Hepatocyte (in vitro differentiated cells): ENCODE measurements at regions not wholly inside any gene's neighbourhood (a gene's known extent, or its start where the extent isn't known, plus 50 kb on each side); places are given as distances from the start of the nearest gene placed in this dataset.

Experiments used
- DNase-seq: peaks from one replicate; pipeline ENCODE4 v3.0.0-alpha.2; 2016; ENCODE audit warnings: low spot score
- H2AFZ ChIP-seq: fragments of 200-600 bp; sonication (generic); 2 replicates; pipeline ENCODE4 v1.6.0; 2016; ENCODE audit warnings: antibody characterized with exemption, mild to moderate bottlenecking
- H3K27ac ChIP-seq: fragments of 200-600 bp; sonication (generic); 2 replicates; pipeline ENCODE4 v1.5.1; 2016; ENCODE audit warnings: mild to moderate bottlenecking
- H3K27me3 ChIP-seq: fragments of 200-600 bp; sonication (generic); 2 replicates; pipeline ENCODE4 v1.6.1; 2016
- H3K36me3 ChIP-seq: fragments of 200-600 bp; sonication (generic); replicated peaks from 2 replicates; pipeline ENCODE4 v1.5.1; 2016; ENCODE audit warnings: low read depth; ENCODE audit not compliant: insufficient read depth
- H3K4me1 ChIP-seq: fragments of 200-600 bp; sonication (generic); 2 replicates; pipeline ENCODE4 v1.5.1; 2016; ENCODE audit warnings: mild to moderate bottlenecking, moderate library complexity; ENCODE audit not compliant: insufficient read depth
- H3K4me2 ChIP-seq: fragments of 200-600 bp; sonication (generic); 2 replicates; pipeline ENCODE4 v1.6.0; 2016
- H3K4me3 ChIP-seq: fragments of 200-600 bp; sonication (generic); 2 replicates; pipeline ENCODE4 v1.5.1; 2016; ENCODE audit warnings: mild to moderate bottlenecking
- H3K79me2 ChIP-seq: fragments of 200-600 bp; sonication (generic); 2 replicates; pipeline ENCODE4 v1.6.0; 2017; ENCODE audit warnings: mild to moderate bottlenecking
- H3K9me2 ChIP-seq: fragments of 200-600 bp; sonication (generic); replicated peaks from 2 replicates; pipeline ENCODE4 v1.6.0; 2017; ENCODE audit warnings: mild to moderate bottlenecking; ENCODE audit not compliant: insufficient read depth
- H3K9me3 ChIP-seq: fragments of 200-600 bp; sonication (generic); 2 replicates; pipeline ENCODE4 v1.5.1; 2016; ENCODE audit warnings: low read depth, mild to moderate bottlenecking
- H4K20me1 ChIP-seq: fragments of 200-600 bp; sonication (generic); 2 replicates; pipeline ENCODE4 v1.6.0; 2016; ENCODE audit warnings: mild to moderate bottlenecking; ENCODE audit not compliant: insufficient read depth, poor library complexity, severe bottlenecking
- CTCF ChIP-seq: fragments of 200-600 bp; sonication (generic); IDR thresholded peaks from 2 replicates; pipeline ENCODE4 v1.5.1; 2016; ENCODE audit warnings: antibody characterized with exemption, mild to moderate bottlenecking; ENCODE audit not compliant: poor library complexity
- EZH2 ChIP-seq: fragments of 200-600 bp; sonication (generic); IDR thresholded peaks from 2 replicates; pipeline ENCODE4 v1.6.1; 2016; ENCODE audit warnings: antibody characterized with exemption, mild to moderate bottlenecking, borderline replicate concordance
- EZH2phosphoT487 ChIP-seq: fragments of 200-600 bp; sonication (generic); IDR thresholded peaks from one replicate; pipeline ENCODE4 v1.6.1; 2018; ENCODE audit warnings: antibody characterized with exemption, mild to moderate bottlenecking, low read depth, moderate library complexity; ENCODE audit not compliant: unreplicated experiment, severe bottlenecking
- WGBS: methylation state at CpG from one replicate; pipeline ENCODE4 v1.1.6; 2016; ENCODE audit warnings: low lambda C conversion rate; ENCODE audit errors: missing lambda C conversion rate; 5-methylcytosine and 5-hydroxymethylcytosine counted together

GRCh38 chr22:49148895-49149418 lies 678.7 kb downstream of the BRD1 start:
- H2AFZ ChIP-seq, result no peak overlapping the region
- no peak overlapping the region for H3K27ac ChIP-seq
- no peak overlapping the region for H3K4me2 ChIP-seq
- H3K27me3 ChIP-seq, result no peaks in the 10 kb centered on the region
- no peaks in the 10 kb centered on the region for H3K9me3 ChIP-seq
- WGBS, result 80% methylated on average over 10 of the region's 10 CpGs
- no peak for TF ChIP-seq CTCF
- no peaks in the 10 kb centered on the region for H3K36me3 ChIP-seq
- no peaks in the 10 kb centered on the region for H3K9me2 ChIP-seq
- no peak for DNase-seq
- H3K4me1 ChIP-seq, result peaks cover 15% of the 10 kb centered on the region
- no peak overlapping the region for H3K4me3 ChIP-seq
- no peaks in the 10 kb centered on the region for H4K20me1 ChIP-seq
- H3K79me2 ChIP-seq, result no peaks in the 10 kb centered on the region

- TF ChIP-seq EZH2, result no peak
- TF ChIP-seq CTCF, result no peak
- TF ChIP-seq EZH2phosphoT487, result no peak
- no peak for DNase-seq
- H3K36me3 ChIP-seq, result no peaks in the 10 kb centered on the region
- no peak overlapping the region for H2AFZ ChIP-seq
- no peaks in the 10 kb centered on the region for H3K79me2 ChIP-seq
- H3K27me3 ChIP-seq, result no peaks in the 10 kb centered on the region
- H3K4me2 ChIP-seq, result no peak overlapping the region
- H4K20me1 ChIP-seq, result no peaks in the 10 kb centered on the region
- WGBS, result 88% methylated on average over 15 of the region's 15 CpGs
- H3K4me1 ChIP-seq, result peaks cover 11% of the 10 kb centered on the region
- no peaks in the 10 kb centered on the region for H3K9me3 ChIP-seq
- no peaks in the 10 kb centered on the region for H3K9me2 ChIP-seq
- no peak overlapping the region for H3K4me3 ChIP-seq
- no peak overlapping the region for H3K27ac ChIP-seq
Measured at GRCh38 chr22:49147617-49148175, 680.0 kb downstream of the BRD1 start.

- no peak overlapping the region for H2AFZ ChIP-seq
- DNase-seq, result no peak
- H3K4me3 ChIP-seq, result no peak overlapping the region
- no peaks in the 10 kb centered on the region for H3K9me3 ChIP-seq
- 76% methylated on average over 11 of the region's 11 CpGs for WGBS
- peaks cover 6% of the 10 kb centered on the region for H3K4me1 ChIP-seq
- no peaks in the 10 kb centered on the region for H4K20me1 ChIP-seq
- TF ChIP-seq EZH2 (no peak), CTCF (no peak), EZH2phosphoT487 (no peak)
- H3K27me3 ChIP-seq, result no peaks in the 10 kb centered on the region
- H3K4me2 ChIP-seq, result no peak overlapping the region
- no peak overlapping the region for H3K27ac ChIP-seq
- no peaks in the 10 kb centered on the region for H3K36me3 ChIP-seq
- no peaks in the 10 kb centered on the region for H3K79me2 ChIP-seq
- no peaks in the 10 kb centered on the region for H3K9me2 ChIP-seq
Measured at GRCh38 chr22:49147171-49147570, 680.5 kb downstream of the BRD1 start.

- Histone ChIP-seq H3K4me2 (no peak overlapping the region), H3K79me2 (no peaks in the 10 kb centered on the region), H3K4me3 (no peak overlapping the region), H3K27me3 (no peaks in the 10 kb centered on the region), H4K20me1 (no peaks in the 10 kb centered on the region), H3K9me3 (no peaks in the 10 kb centered on the region), H3K36me3 (no peaks in the 10 kb centered on the region), H2AFZ (no peak overlapping the region), H3K9me2 (no peaks in the 10 kb centered on the region), H3K27ac (no peak overlapping the region), H3K4me1 (no peaks in the 10 kb centered on the region)
- DNase-seq, result no peak
- 78% methylated on average over 6 of the region's 6 CpGs for WGBS
- TF ChIP-seq EZH2phosphoT487 (no peak), CTCF (no peak), EZH2 (no peak)
Measured at GRCh38 chr22:49146511-49146910, 681.2 kb downstream of the BRD1 start.
